Activated CD8-positive, alpha-beta memory T cell treated with anti-CD3 and anti-CD28 coated beads, Interleukin-2, amount 50 U/mL, for 48 hours (primary cell): ENCODE measurements at regions not wholly inside any gene's neighbourhood (a gene's known extent, or its start where the extent isn't known, plus 50 kb on each side); places are given as distances from the start of the nearest gene placed in this dataset.

Source experiments
- DNase-seq: peaks from one replicate; pipeline ENCODE4 v3.0.0-alpha.2; 2020

DNA sequence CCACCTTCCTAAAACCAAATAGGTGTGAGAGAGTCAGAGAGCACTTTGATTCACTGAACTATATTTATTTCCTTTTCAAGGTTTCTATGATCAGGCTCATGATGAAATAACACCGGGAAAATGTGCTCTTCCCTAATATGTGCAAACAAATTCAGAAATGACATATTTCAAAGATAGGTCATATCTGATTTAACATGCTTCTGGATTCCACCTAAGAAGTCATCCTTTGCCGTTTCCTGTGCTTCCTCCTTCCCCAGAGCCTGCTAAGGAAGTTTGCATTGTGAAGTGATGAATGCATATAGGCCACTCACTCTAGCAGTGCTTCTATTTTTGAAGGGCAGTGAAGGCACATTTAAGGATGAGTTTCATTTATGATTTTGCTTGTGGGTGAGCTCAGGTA lies 327.6 kb downstream of the TDRD15 start:
- no peak for DNase-seq

DNA sequence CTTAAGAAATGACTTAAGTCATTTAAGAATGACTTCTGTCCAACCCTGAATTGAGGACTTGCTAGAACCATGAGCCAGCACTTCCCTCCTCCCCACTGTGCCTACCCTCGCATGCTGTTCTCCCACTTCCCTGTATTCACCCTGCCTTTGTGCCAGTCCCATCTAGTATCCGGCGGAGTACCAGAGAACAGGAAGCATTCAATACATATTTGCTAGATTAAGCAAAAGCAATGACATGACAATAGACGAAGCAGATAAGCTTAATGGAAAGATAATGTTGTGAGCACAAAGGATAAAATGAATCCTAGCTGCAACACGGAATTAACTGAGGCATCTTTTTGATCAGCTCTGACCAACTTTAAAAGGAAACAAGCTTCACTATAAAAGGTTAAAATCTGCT lies 328.5 kb downstream of the TDRD15 start:
- DNase-seq, result no peak

DNA sequence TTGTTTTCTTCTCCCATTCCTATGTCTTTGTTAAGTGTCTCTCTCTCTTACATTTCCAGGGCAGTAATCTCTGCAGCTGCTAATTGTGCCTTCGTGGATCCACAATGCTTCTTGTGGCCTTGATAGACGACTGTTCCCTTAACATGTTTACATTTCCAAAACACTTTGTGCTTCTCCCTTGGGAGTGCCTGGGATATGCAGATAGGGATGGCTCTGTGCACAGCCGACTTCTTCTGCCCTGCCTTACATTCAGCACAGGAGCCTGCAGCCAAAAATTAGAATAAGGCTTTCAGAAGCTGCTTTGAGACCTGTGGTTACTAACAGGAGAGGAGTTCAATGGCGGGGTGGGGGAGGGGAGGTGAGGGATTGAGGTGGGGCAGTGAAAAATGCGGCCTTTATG lies 328.9 kb downstream of the TDRD15 start:
- no peak for DNase-seq

DNA sequence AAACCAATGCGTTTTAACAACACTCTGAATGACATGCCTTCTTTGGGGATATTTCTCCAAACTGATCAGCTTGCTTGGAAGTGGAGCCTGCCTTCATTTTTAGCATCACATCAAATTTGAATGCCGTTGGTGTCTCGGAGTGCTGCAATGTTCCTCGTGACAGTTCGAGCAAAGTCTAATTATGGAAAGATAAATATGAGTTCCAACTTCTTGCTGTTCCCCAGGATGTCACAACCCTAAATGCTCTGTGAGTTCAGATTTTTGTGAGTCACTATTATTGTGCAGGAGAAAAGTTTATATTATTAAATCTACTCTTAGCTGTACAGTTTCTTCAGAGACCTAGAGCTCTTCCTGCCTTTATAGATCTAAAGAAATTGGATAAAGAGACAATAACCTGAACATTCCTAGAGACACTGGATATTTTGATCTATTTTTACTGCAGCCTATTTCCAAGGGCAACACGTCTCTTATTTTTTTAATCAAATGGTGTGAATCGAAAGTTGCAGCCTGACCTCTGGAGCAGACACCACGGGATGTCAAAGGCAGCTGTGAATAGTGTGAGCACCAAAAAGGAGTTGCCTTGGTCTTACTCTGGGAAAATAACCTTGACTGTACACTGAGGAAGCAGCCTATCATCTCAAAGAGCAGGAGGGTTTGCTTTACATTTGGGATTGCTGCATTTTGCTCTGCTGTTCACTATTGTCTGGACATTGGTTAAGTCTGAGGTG lies 330.1 kb downstream of the TDRD15 start:
- no peak for DNase-seq

DNA sequence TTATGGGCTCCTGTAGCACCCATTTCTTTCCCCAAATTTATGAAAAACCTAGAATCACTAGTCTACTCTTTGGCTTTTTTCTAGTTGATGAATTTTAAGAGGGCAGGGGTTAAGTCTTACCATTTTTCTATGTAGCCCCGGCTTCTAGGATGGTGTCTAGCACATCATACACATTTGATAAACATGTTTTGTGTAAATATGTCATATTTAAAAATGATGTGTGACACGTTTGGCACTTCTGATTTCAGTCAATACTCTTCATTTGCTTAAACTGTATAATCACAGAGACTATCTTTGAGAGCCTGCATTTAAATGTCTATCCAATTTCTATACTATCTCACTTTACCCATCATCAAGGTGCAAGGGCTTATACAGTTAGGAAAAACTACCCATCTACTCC lies 331.1 kb downstream of the TDRD15 start:
- DNase-seq, result no peak

DNA sequence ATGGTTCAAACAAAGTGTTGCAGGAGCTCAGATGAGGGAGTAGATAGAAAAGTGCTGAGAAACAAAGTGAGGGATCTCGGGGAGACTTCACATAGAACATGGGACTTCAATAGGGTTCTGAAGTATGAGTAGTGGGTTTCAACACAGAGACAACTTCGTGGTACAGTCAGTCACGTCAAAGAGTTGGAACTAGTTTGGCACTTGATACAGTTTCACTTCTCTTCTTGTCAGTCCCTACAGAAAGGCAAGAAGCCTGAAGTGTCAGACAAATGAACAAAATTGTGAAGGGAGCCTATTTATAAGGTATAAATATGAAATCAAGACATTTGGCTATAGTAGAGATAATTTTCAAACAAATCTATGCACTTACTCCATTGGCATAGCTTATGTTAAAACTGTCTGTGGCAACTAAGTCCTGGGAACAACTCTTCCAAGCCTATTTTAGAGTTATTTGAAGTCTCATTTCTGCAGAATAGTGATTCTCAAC lies 338.0 kb downstream of the TDRD15 start:
- DNase-seq, result no peak

- no peak for DNase-seq
These were observed 342.7 kb downstream of the TDRD15 start for GRCh38 chr2:21466341-21466927.

DNA sequence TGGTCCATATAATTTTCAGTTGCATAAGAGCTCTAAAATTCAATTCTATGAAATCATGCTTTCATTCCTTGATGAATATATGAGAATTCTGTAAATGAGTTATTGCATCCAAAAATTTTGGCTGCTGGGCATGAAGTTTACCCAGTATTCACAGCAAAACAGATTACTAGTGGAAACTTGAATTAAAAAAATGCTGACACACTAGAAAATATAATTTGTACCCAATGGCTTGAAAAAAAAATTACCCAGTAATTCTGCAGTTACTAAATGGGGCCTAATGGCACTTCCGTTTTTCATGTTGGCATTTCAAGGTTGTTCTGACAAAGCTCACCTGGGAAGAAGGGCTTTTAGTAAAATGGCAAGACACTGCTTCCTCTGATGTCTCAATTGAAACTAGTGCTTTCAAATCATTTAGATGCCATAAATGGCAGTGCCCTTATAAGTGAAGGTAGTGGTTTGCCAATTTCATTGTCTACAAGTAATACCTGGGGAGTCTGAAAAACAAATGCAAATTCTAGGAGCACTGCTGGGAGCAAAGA lies 343.6 kb downstream of the TDRD15 start:
- no peak for DNase-seq

- DNase-seq, result no peak
These were observed 344.1 kb downstream of the TDRD15 start for GRCh38 chr2:21467910-21468309.

DNA sequence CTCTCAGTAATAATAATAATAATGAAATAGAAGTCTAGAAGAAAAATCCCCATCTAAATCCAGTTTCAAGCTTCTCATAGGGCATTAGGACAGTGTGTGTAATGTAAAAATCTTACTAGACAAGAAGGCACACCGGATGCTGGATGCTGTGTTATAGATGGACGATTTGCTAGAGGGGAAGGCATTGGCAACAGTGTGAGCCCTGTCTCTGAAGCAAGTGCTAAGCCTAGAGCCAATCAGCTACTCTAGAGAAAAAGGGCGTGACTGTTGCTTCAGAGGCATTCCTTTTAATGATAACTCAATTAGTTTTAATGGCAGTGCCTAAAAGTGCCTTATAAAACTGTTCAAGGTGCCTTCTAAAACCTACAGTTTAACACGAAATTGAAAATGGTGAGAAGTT lies 344.9 kb downstream of the TDRD15 start:
- DNase-seq, result no peak

DNA sequence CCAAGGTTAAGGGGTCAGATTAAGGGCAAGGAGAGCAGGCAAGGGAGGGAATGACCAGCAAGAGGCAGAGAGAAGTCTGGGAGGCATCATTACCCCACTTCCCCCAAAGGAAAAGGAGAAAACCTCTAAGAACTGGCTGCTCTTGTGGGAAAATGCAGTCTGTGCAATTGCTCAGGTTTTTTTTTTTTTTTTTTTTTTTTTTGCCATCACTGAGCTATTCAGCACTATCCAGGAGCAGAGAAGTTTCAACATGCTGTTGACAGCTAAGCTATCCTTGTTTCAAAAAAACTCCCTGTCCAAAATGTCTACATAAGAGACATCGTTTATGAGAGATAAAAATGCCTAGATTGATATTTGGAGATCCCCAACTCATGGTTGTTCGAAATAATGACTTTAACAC lies 345.4 kb downstream of the TDRD15 start:
- no peak for DNase-seq

GRCh38 chr2:21469564-21469963 lies 345.8 kb downstream of the TDRD15 start:
- no peak for DNase-seq

GRCh38 chr2:21480162-21480561 lies 356.4 kb downstream of the TDRD15 start:
- DNase-seq, result no peak

- no peak for DNase-seq
These were observed 360.9 kb downstream of the TDRD15 start for GRCh38 chr2:21484643-21485042.

DNA sequence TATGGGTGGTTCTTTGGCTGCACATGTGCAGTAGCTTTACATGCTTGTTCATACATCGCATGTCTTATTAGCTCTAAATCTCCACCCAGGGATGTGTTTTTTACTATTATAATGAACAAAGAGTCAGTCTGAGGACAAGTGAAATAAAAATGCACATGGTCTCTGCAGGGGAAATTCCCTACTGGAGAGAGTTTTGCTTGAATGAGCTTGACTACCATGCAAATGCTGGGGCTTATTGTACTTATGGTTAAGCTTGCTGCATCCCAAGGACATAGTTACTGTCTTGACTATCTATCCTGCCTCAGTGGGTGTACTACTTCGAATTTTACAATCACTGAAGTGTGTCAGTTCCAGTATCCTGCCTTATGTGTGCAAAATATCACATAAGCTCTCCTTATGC lies 362.7 kb downstream of the TDRD15 start:
- DNase-seq, result no peak

DNA sequence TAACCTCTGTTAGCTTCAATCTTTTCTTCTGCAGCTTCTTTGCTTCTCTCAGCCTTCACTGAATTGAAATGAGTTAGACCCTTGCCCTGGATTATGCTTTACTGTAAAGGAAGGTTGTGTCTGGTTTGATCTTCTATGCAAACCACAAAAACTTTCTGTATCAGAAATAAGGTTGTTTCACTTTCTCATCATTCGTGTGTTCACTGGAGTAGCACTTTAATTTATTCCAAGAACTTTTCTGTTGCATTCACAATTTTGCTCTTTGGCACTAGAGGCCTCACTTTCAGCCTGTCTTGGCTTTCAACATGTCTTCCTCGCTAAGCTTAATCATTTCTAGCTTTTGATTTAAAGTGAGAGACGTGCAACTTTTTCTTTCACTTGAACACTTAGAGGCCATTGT lies 365.3 kb downstream of the TDRD15 start:
- DNase-seq, result no peak

GRCh38 chr2:21498016-21498415 lies 374.2 kb downstream of the TDRD15 start:
- DNase-seq, result no peak

DNA sequence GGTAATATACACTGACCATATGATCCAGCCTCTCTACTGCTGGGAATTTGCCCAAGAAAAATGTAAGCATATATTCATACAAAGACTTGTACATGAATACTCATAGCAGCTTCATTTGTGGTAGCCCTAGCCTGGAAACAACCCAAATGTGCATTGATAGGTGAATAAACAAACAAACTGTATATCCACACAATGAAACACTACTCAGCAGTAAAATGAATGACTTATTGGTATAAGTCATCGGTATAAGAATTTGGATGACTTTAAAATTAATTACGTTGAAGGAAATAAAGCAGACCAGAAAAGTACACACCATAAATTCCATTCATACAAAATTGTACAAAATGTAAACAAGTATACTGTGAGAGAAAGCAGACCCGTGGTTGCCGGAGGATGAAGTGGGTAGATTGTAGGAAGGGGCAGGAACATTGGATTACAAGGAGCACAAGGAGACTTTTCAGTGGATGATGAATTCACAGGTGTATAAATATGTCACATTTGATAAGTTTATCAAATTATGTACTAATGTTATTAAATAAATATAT lies 376.7 kb downstream of the TDRD15 start:
- no peak for DNase-seq

GRCh38 chr2:21501376-21502027 lies 377.7 kb downstream of the TDRD15 start:
- DNase-seq, result no peak

GRCh38 chr2:21515903-21516302 lies 392.1 kb downstream of the TDRD15 start:
- no peak for DNase-seq

- DNase-seq, result no peak
These were observed 395.6 kb downstream of the TDRD15 start for GRCh38 chr2:21519412-21519811.

GRCh38 chr2:21519821-21520220 lies 396.1 kb downstream of the TDRD15 start:
- DNase-seq, result no peak

GRCh38 chr2:21535826-21536225 lies 412.1 kb downstream of the TDRD15 start:
- no peak for DNase-seq

DNA sequence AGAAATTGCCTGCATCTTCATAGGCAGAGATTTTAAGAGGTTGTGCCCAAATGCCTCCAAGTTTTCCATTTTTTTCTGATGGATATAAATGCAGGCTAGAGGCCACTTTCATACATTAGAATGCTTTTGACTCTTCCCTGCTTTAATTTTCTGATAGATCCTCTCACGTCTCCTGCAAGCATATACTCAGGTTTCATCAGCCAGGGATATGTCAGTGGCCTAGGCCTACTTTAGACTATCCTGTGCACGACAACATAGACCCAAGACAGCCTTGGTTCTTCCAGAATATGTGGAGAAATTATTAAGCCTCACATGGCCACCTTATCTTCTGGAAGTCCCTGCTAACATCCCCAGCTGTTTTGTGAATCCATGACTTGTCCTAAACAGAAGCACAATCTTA lies 415.9 kb downstream of the TDRD15 start:
- no peak for DNase-seq
